ENCODE measurements at regions not wholly inside any gene's neighbourhood (a gene's known extent, or its start where the extent isn't known, plus 50 kb on each side); places are given as distances from the start of the nearest gene placed in this dataset.

DNA sequence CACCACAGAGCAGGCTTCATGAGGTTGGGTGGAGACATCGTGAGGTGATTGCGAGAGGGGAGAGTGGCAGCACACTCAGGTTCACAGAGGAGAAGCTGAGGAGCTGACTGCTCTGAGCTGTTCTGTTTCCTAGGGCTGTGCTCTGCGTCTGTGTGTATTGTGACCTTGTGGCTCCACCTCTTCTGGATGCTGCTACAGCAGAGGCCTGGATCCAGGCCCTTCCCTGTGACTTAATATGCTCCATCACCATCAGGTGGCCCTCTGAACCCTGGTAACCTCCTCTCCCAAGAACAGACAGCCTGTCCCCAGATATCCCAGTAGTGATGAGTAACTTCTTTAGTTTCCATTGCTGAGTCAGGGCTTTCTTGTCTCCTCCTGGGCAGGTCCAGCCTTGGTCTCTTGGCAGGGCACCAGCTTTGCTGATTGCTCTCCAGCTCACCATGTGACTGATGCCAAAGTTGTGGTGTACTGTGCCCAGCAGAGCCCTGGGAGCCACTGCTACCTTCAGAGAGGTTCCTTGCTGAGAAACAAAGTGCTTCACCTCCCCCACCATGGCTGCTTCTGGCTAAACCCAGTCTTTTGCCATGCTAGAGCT, 212.8 kb upstream of the CHD1 start:
- Histone ChIP-seq H3K79me2 (ENCODE audit: insufficient read depth, low read length) (no peaks in the 10 kb centered on the region), H3K4me1 (ENCODE audit: insufficient read depth, low read length) (no peaks in the 10 kb centered on the region), H4K8ac (replicated peaks; ENCODE audit: insufficient read length, low read depth, low read length) (no peak overlapping the region), H3K9ac (ENCODE audit: extremely low read depth, insufficient read length, low read length) (no peak overlapping the region), H2BK120ac (ENCODE audit: low read depth, low read length, poor library complexity, severe bottlenecking) (no peak overlapping the region), H3K4me2 (ENCODE audit: insufficient read depth, insufficient read length, low read length) (no peak overlapping the region), H3K27ac (ENCODE audit: insufficient read length, low read depth, low read length) (no peak overlapping the region), H4K20me1 (ENCODE audit: control insufficient read depth, insufficient read depth, insufficient read length) (no peaks in the 10 kb centered on the region), H3K23me2 (ENCODE audit: insufficient read length, low read depth, low read length, poor library complexity, severe bottlenecking) (no peaks in the 10 kb centered on the region), H3K9me3 (ENCODE audit: control insufficient read depth, low read depth, low read length) (no peaks in the 10 kb centered on the region), H2BK15ac (ENCODE audit: low read depth, low read length) (no peak overlapping the region), H3K56ac (ENCODE audit: insufficient read length, low read depth, low read length) (no peak overlapping the region), H2AK5ac (ENCODE audit: insufficient read length, low read length) (no peak overlapping the region), H3K18ac (ENCODE audit: insufficient read length, low read depth, low read length) (no peak overlapping the region), H2BK12ac (ENCODE audit: insufficient read length, low read depth, low read length) (no peak overlapping the region), H2BK20ac (ENCODE audit: low read depth, low read length, poor library complexity, severe bottlenecking) (no peak overlapping the region), H3T11ph (ENCODE audit: low read length) (no peak overlapping the region), H4K91ac (ENCODE audit: insufficient read length, low read depth, low read length) (no peak overlapping the region), H4K5ac (ENCODE audit: insufficient read length, low read depth, low read length) (no peak overlapping the region), H3K4ac (ENCODE audit: low read depth, low read length) (no peak overlapping the region), H2BK5ac (ENCODE audit: insufficient read length, low read length) (no peak overlapping the region), H3K79me1 (ENCODE audit: insufficient read depth, low read depth, low read length, poor library complexity, severe bottlenecking) (no peaks in the 10 kb centered on the region), H2AFZ (ENCODE audit: low read length) (no peak overlapping the region), H3K14ac (ENCODE audit: insufficient read depth, low read length) (no peak overlapping the region), H3K23ac (ENCODE audit: insufficient read length, low read depth, low read length) (no peak overlapping the region), H3K27me3 (ENCODE audit: insufficient read depth, low read length) (no peaks in the 10 kb centered on the region)
- no CpG with 5 or more reads among the region's 3 CpGs for WGBS (ENCODE audit: extremely low coverage, insufficient read length, low lambda C conversion rate)
- TF ChIP-seq, protein P1, sequence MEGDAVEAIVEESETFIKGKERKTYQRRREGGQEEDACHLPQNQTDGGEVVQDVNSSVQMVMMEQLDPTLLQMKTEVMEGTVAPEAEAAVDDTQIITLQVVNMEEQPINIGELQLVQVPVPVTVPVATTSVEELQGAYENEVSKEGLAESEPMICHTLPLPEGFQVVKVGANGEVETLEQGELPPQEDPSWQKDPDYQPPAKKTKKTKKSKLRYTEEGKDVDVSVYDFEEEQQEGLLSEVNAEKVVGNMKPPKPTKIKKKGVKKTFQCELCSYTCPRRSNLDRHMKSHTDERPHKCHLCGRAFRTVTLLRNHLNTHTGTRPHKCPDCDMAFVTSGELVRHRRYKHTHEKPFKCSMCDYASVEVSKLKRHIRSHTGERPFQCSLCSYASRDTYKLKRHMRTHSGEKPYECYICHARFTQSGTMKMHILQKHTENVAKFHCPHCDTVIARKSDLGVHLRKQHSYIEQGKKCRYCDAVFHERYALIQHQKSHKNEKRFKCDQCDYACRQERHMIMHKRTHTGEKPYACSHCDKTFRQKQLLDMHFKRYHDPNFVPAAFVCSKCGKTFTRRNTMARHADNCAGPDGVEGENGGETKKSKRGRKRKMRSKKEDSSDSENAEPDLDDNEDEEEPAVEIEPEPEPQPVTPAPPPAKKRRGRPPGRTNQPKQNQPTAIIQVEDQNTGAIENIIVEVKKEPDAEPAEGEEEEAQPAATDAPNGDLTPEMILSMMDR (conservative IDR thresholded peaks at IDR 0.05), result 0 out of 3 replicates have a peak, but pooled peaks have one; percentile 11
- peak; percentile 37 for DNase-seq
- Mint-ChIP-seq H3K4me3 (no peak overlapping the region), H3K36me3 (ENCODE audit: insufficient read depth in 1 of 3, low read depth in 3 of 3) (peaks cover 5 to 17% (median 8%) of the 10 kb centered on the region in 3 experiments; a peak in 5 of 7 replicates), H3K27me3 (ENCODE audit: low read depth) (no peaks in the 10 kb centered on the region; the same call in 1 of the 2 replicates), H3K27ac (no peak overlapping the region), H3K9me3 (peaks cover 21 to 24% of the 10 kb centered on the region in 2 experiments), H3K4me1 (no peaks in the 10 kb centered on the region)
